ENCODE measurements at regions not wholly inside any gene's neighbourhood (a gene's known extent, or its start where the extent isn't known, plus 50 kb on each side); places are given as distances from the start of the nearest gene placed in this dataset.

DNA sequence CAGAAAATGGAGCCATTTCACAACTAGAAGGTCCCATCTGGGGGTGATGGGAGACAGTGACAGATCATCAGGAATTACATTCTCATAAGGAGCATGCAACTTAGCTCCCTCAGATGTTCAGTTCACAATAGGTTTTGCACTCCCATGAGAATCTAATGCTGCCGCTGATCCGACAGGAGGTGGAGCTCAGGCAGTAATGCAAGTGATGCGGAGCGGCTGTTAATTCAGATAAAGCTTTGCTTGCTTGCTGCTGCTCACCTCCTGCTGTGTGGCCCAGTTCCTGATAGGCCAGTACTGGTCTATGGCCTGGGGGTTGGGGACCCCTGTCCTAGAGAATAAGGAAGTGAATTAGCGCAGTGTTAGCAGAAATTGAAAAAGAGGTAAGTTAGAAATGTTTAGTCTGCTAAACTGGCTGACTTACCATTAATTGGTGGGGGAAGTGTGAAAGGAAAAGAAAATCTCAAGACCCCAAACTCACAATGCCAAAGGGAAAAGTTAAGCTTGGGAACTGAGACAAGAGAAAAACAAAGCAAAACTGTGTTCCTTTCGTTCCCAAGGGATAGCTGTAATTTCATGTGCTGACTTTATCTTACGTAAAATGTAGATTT, 76.4 kb downstream of the LYZL2 start (continued):
- TF ChIP-seq, protein P1, sequence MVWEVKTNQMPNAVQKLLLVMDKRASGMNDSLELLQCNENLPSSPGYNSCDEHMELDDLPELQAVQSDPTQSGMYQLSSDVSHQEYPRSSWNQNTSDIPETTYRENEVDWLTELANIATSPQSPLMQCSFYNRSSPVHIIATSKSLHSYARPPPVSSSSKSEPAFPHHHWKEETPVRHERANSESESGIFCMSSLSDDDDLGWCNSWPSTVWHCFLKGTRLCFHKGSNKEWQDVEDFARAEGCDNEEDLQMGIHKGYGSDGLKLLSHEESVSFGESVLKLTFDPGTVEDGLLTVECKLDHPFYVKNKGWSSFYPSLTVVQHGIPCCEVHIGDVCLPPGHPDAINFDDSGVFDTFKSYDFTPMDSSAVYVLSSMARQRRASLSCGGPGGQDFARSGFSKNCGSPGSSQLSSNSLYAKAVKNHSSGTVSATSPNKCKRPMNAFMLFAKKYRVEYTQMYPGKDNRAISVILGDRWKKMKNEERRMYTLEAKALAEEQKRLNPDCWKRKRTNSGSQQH (CRISPR knock-in tag; IDR thresholded peaks at IDR 0.05), result no peak
- TF ChIP-seq ZNF282 (CRISPR knock-in tag; IDR thresholded peaks at IDR 0.05) (no peak), KAT8 (IDR thresholded peaks at IDR 0.05; ENCODE audit: low read depth) (no peak), SRSF3 (IDR thresholded peaks at IDR 0.05; ENCODE audit: insufficient read depth, low read length) (no peak)
- TF ChIP-seq, protein P2, sequence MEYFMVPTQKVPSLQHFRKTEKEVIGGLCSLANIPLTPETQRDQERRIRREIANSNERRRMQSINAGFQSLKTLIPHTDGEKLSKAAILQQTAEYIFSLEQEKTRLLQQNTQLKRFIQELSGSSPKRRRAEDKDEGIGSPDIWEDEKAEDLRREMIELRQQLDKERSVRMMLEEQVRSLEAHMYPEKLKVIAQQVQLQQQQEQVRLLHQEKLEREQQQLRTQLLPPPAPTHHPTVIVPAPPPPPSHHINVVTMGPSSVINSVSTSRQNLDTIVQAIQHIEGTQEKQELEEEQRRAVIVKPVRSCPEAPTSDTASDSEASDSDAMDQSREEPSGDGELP (CRISPR knock-in tag; IDR thresholded peaks at IDR 0.05; ENCODE audit: borderline replicate concordance), result peak; percentile 87; the same call in 1 of the 2 replicates
- TF ChIP-seq, protein P3, sequence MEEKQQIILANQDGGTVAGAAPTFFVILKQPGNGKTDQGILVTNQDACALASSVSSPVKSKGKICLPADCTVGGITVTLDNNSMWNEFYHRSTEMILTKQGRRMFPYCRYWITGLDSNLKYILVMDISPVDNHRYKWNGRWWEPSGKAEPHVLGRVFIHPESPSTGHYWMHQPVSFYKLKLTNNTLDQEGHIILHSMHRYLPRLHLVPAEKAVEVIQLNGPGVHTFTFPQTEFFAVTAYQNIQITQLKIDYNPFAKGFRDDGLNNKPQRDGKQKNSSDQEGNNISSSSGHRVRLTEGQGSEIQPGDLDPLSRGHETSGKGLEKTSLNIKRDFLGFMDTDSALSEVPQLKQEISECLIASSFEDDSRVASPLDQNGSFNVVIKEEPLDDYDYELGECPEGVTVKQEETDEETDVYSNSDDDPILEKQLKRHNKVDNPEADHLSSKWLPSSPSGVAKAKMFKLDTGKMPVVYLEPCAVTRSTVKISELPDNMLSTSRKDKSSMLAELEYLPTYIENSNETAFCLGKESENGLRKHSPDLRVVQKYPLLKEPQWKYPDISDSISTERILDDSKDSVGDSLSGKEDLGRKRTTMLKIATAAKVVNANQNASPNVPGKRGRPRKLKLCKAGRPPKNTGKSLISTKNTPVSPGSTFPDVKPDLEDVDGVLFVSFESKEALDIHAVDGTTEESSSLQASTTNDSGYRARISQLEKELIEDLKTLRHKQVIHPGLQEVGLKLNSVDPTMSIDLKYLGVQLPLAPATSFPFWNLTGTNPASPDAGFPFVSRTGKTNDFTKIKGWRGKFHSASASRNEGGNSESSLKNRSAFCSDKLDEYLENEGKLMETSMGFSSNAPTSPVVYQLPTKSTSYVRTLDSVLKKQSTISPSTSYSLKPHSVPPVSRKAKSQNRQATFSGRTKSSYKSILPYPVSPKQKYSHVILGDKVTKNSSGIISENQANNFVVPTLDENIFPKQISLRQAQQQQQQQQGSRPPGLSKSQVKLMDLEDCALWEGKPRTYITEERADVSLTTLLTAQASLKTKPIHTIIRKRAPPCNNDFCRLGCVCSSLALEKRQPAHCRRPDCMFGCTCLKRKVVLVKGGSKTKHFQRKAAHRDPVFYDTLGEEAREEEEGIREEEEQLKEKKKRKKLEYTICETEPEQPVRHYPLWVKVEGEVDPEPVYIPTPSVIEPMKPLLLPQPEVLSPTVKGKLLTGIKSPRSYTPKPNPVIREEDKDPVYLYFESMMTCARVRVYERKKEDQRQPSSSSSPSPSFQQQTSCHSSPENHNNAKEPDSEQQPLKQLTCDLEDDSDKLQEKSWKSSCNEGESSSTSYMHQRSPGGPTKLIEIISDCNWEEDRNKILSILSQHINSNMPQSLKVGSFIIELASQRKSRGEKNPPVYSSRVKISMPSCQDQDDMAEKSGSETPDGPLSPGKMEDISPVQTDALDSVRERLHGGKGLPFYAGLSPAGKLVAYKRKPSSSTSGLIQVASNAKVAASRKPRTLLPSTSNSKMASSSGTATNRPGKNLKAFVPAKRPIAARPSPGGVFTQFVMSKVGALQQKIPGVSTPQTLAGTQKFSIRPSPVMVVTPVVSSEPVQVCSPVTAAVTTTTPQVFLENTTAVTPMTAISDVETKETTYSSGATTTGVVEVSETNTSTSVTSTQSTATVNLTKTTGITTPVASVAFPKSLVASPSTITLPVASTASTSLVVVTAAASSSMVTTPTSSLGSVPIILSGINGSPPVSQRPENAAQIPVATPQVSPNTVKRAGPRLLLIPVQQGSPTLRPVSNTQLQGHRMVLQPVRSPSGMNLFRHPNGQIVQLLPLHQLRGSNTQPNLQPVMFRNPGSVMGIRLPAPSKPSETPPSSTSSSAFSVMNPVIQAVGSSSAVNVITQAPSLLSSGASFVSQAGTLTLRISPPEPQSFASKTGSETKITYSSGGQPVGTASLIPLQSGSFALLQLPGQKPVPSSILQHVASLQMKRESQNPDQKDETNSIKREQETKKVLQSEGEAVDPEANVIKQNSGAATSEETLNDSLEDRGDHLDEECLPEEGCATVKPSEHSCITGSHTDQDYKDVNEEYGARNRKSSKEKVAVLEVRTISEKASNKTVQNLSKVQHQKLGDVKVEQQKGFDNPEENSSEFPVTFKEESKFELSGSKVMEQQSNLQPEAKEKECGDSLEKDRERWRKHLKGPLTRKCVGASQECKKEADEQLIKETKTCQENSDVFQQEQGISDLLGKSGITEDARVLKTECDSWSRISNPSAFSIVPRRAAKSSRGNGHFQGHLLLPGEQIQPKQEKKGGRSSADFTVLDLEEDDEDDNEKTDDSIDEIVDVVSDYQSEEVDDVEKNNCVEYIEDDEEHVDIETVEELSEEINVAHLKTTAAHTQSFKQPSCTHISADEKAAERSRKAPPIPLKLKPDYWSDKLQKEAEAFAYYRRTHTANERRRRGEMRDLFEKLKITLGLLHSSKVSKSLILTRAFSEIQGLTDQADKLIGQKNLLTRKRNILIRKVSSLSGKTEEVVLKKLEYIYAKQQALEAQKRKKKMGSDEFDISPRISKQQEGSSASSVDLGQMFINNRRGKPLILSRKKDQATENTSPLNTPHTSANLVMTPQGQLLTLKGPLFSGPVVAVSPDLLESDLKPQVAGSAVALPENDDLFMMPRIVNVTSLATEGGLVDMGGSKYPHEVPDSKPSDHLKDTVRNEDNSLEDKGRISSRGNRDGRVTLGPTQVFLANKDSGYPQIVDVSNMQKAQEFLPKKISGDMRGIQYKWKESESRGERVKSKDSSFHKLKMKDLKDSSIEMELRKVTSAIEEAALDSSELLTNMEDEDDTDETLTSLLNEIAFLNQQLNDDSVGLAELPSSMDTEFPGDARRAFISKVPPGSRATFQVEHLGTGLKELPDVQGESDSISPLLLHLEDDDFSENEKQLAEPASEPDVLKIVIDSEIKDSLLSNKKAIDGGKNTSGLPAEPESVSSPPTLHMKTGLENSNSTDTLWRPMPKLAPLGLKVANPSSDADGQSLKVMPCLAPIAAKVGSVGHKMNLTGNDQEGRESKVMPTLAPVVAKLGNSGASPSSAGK (IDR thresholded peaks at IDR 0.05), result no peak; the same call in 1 of the 2 replicates

Data from K562 (cell line).